Peyer's patch (tissue), 4 donors: ENCODE measurements at regions not wholly inside any gene's neighbourhood (a gene's known extent, or its start where the extent isn't known, plus 50 kb on each side); places are given as distances from the start of the nearest gene placed in this dataset.
A peak's percentile ranks its signal among the peaks of the same experiment; 100 is the strongest.
"Not testable (repeated sequence)": the region's sequence is repeated elsewhere in the genome, so short reads cannot be mapped to it uniquely, and the experiment has no call there.

Source experiments
- DNase-seq, 3 donors: peaks; one replicate each; pipeline ENCODE4 v3.0.0-alpha.2; 2017 to 2019
- H3K27ac ChIP-seq, 4 donors: fragments of 200-600 bp; sonication (generic); one replicate each; pipeline ENCODE4 v1.5.1; 2016 to 2019
- H3K27me3 ChIP-seq, 2 donors: fragments of 200-600 bp; sonication (generic); one replicate each; pipeline ENCODE4 v1.5.1; 2019
- H3K36me3 ChIP-seq, 3 donors: fragments of 200-600 bp; sonication (generic); one replicate each; pipeline ENCODE4 v1.5.1; 2016 to 2019
- H3K4me1 ChIP-seq, 4 donors: fragments of 200-600 bp; sonication (generic); one replicate each; pipeline ENCODE4 v1.5.1; 2016 to 2019
- H3K4me3 ChIP-seq, 4 donors: fragments of 200-600 bp; sonication (generic); 1 replicate in 3 of 4; 2 replicates in 1 of 4; pipeline ENCODE4 v1.5.1; 2016 to 2019; ENCODE audit warnings: mild to moderate bottlenecking in 1 of 4
- H3K9me3 ChIP-seq, 4 donors: fragments of 200-600 bp; sonication (generic); one replicate each; pipeline ENCODE4 v1.5.1; 2016 to 2019; ENCODE audit warnings: mild to moderate bottlenecking in 1 of 4
- POLR2A ChIP-seq, 2 donors: fragments of 450-650 bp; IDR thresholded peaks; one replicate each; pipeline ENCODE4 v1.5.1; 2017; ENCODE audit warnings: antibody characterized with exemption in 2 of 2, mild to moderate bottlenecking in 2 of 2, moderate library complexity in 2 of 2
- TF ChIP-seq, protein P1 (sequence below), 6 experiments: fragments of 450-650 bp in 4 of 6; fragments of 200-600 bp in 2 of 6; sonication (generic) in 1 of 6; IDR thresholded peaks; one replicate each; pipeline ENCODE4 v1.5.1; 2017 to 2019; ENCODE audit warnings: antibody characterized with exemption in 6 of 6, mild to moderate bottlenecking in 3 of 6, moderate library complexity in 1 of 6

DNA sequence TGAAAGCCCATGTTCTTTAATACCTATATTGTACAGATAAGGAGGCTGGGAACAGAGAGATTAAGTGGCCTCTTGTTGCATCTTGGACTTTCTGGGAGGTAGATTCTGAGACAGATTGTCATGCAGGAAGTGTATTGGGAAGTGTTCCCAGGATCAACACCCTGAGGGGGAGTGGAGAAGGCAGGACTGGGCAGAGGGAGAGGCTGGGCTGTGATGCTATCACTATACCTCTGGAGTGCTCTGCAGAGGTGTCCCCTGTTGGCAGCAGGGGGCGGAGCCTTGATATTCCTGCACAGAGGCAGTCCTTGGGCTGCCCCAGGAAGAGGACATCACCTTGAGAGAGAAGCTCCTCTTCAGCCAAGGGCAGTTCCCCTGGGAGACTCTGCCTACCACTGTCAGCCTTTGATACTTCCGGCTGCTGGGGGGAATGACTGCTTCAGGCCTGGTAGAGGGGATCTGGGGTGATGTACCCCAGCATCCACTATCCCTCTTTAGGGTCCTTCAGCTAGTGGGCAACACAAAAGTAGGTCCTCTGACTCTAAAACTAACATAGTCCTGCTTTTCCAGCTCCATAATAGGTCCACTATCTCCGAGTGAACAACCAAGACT, 97.4 kb upstream of the RNU6-1 start:
- Histone ChIP-seq H3K27ac (no peak overlapping the region), H3K36me3 (no peaks in the 10 kb centered on the region), H3K4me1 (no peaks in the 10 kb centered on the region), H3K4me3 (no peak overlapping the region), H3K27me3 (no peaks in the 10 kb centered on the region), H3K9me3 (no peaks in the 10 kb centered on the region)
- TF ChIP-seq POLR2A (IDR thresholded peaks at IDR 0.05) = no peak
- TF ChIP-seq, protein P1, sequence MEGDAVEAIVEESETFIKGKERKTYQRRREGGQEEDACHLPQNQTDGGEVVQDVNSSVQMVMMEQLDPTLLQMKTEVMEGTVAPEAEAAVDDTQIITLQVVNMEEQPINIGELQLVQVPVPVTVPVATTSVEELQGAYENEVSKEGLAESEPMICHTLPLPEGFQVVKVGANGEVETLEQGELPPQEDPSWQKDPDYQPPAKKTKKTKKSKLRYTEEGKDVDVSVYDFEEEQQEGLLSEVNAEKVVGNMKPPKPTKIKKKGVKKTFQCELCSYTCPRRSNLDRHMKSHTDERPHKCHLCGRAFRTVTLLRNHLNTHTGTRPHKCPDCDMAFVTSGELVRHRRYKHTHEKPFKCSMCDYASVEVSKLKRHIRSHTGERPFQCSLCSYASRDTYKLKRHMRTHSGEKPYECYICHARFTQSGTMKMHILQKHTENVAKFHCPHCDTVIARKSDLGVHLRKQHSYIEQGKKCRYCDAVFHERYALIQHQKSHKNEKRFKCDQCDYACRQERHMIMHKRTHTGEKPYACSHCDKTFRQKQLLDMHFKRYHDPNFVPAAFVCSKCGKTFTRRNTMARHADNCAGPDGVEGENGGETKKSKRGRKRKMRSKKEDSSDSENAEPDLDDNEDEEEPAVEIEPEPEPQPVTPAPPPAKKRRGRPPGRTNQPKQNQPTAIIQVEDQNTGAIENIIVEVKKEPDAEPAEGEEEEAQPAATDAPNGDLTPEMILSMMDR (IDR thresholded peaks at IDR 0.05) = no peak
- DNase-seq = no peak

DNA sequence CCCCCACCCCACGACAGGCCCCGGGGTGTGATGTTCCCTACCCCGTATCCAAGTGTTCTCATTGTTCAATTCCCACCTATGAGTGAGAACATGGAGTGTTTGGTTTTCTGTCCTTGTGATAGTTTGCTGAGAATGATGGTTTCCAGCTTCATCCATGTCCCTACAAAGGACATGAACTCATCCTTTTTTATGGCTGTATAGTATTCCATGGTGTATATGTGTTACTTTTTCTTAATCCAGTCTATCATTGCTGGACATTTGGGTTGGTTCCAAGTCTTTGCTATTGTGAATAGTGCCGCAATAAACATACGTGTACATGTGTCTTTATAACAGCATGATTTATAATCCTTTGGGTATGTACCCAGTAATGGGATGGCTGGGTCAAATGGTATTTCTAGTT, 99.3 kb upstream of the RNU6-1 start:
- not testable (repeated sequence) for H3K27me3 ChIP-seq, DNase-seq, H3K27ac ChIP-seq, H3K4me3 ChIP-seq, H3K36me3 ChIP-seq, H3K4me1 ChIP-seq, H3K9me3 ChIP-seq

DNA sequence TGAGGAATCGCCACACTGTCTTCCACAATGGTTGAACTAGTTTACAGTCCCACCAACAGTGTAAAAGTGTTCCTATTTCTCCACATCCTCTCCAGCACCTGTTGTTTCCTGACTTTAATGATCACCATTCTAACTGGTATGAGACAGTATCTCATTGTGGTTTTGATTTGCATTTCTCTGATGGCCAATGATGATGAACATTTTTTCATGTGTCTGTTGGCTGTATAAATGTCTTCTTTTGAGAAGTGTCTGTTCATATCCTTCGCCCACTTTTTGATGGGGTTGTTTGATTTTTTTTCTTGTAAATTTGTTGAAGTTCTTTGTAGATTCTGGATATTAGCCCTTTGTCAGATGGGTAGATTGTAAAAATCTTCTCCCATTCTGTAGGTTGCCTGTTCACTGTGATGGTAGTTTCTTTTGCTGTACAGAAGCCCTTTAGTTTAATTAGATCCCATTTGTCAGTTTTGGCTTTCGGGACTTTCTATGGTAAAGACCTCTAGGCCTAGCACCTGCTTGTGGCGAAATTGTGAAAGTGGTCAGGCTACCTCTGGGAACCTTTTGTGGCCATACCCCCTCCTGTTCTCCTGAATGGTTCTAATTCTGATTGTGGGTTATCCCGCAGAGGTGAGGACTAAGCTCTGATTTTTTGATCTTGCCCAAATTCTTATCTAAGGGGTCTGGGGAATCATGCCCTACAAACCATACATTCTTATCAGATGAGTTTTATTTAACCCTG, 99.9 kb upstream of the RNU6-1 start:
- H3K27ac ChIP-seq, H3K36me3 ChIP-seq, H3K9me3 ChIP-seq, H3K4me1 ChIP-seq, H3K4me3 ChIP-seq, H3K27me3 ChIP-seq, DNase-seq: not testable (repeated sequence)

DNA sequence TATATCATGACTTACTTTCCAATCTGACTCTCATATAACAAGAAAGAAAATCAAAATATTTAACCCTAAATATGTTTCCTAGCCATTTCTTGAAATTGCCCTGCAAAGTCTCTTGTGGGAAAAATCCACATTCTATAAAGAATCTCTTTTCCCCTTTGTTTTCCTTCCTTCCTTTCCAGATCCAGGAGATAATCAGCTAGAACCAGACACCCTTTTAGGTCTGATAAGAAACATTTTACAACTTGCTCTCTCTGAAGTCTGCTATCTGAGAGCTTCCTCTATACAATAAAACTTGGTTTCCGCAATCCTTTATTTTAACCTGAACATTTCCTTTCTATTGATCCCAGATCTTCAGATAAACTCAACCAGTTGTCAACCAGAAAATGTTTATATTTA, 100.5 kb upstream of the RNU6-1 start:
- Histone ChIP-seq H3K4me1 (no peaks in the 10 kb centered on the region), H3K27ac (no peak overlapping the region), H3K36me3 (no peaks in the 10 kb centered on the region), H3K4me3 (no peak overlapping the region), H3K27me3 (no peaks in the 10 kb centered on the region), H3K9me3 (no peaks in the 10 kb centered on the region)
- DNase-seq = no peak
- TF ChIP-seq POLR2A (IDR thresholded peaks at IDR 0.05) = no peak
- TF ChIP-seq, protein P1 (IDR thresholded peaks at IDR 0.05) = no peak

DNA sequence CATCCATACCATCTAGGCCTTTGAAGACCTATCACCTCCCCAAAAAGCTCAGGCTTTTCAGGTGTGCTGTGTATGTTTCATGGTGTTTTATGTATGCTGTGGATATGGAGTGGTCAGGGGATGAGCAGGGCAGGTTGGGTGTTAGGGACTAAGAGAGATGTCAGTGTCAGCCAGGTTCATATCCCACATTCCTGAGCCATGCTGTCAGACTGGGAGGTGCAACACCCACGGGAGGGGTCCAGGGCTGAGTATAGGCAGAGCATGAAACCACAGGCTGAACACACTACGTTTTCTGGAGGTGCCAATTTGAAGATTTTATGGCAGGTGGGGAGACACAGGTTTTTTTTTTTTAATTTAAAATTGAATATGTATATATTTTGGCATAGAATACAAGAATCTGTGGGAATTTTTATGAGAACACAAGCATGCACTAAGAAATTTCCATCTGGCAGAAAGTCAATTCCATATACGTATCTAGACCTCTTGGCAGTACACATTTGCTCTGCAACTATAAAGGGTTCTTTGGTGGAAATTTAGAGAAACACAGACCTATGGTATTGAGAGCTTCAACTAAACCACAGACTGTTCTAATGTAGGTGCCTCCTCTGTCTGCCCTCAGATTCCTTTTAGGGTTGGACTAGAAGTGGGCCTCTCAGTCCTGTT, 101.9 kb upstream of the RNU6-1 start:
- no peak overlapping the region for H3K4me3 ChIP-seq
- no peaks in the 10 kb centered on the region for H3K9me3 ChIP-seq
- no peaks in the 10 kb centered on the region for H3K27me3 ChIP-seq
- TF ChIP-seq POLR2A (IDR thresholded peaks at IDR 0.05) = no peak
- TF ChIP-seq, protein P1 (IDR thresholded peaks at IDR 0.05) = no peak
- H3K4me1 ChIP-seq = no peaks in the 10 kb centered on the region
- no peak overlapping the region for H3K27ac ChIP-seq
- DNase-seq = peak in 1 of 3 donors; percentile 59
- no peaks in the 10 kb centered on the region for H3K36me3 ChIP-seq

DNA sequence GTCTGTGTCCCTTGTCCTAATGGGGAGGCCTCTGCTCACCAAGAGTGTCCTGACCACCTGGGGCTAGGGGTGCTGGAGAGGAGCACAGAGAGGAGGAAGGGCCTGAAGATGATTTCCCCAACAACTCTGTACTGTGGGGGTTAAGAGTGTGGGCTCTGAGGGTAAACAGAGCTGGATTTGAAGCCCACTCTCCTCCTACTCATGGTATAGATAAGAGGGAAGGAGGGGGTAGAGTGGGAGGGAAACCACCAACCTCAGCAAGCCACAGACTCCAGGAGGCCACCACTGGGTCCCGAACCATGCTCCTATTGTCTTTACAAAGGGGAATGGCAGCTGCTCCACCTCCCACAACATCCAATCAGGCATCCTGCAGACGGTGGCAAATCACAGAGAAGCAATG, 103.6 kb upstream of the RNU6-1 start:
- H3K27me3 ChIP-seq = no peaks in the 10 kb centered on the region
- H3K9me3 ChIP-seq = no peaks in the 10 kb centered on the region
- TF ChIP-seq, protein P1 (IDR thresholded peaks at IDR 0.05) = no peak
- TF ChIP-seq POLR2A (IDR thresholded peaks at IDR 0.05) = no peak
- H3K4me1 ChIP-seq = no peaks in the 10 kb centered on the region
- H3K36me3 ChIP-seq = no peaks in the 10 kb centered on the region
- no peak overlapping the region for H3K4me3 ChIP-seq
- no peak overlapping the region for H3K27ac ChIP-seq
- DNase-seq = no peak
